Suprapubic skin (tissue), 4 donors: ENCODE measurements at regions not wholly inside any gene's neighbourhood (a gene's known extent, or its start where the extent isn't known, plus 50 kb on each side); places are given as distances from the start of the nearest gene placed in this dataset.

ENCODE experiments used
- EP300 ChIP-seq: sonication (generic); formaldehyde crosslinking; IDR thresholded peaks from one replicate; pipeline ENCODE4 v1.6.1; 2017; ENCODE audit warnings: antibody characterized with exemption
- POLR2A ChIP-seq, 2 donors: fragments of 450-650 bp; IDR thresholded peaks; one replicate each; pipeline ENCODE4 v1.6.1; 2017; ENCODE audit warnings: antibody characterized with exemption in 2 of 2, mild to moderate bottlenecking in 2 of 2, moderate library complexity in 2 of 2
- POLR2AphosphoS5 ChIP-seq, 3 donors: sonication (generic); formaldehyde crosslinking; IDR thresholded peaks; one replicate each; pipeline ENCODE4 v1.6.1; 2017; ENCODE audit warnings: antibody characterized with exemption in 3 of 3
- TF ChIP-seq, protein P1 (sequence below), 2 donors: fragments of 200-600 bp in 1 of 2; fragments of 450-650 bp in 1 of 2; sonication (generic) in 1 of 2; IDR thresholded peaks; one replicate each; pipeline ENCODE4 v1.5.1; 2016 to 2019; ENCODE audit warnings: antibody characterized with exemption in 2 of 2, mild to moderate bottlenecking in 1 of 2, moderate library complexity in 1 of 2

DNA sequence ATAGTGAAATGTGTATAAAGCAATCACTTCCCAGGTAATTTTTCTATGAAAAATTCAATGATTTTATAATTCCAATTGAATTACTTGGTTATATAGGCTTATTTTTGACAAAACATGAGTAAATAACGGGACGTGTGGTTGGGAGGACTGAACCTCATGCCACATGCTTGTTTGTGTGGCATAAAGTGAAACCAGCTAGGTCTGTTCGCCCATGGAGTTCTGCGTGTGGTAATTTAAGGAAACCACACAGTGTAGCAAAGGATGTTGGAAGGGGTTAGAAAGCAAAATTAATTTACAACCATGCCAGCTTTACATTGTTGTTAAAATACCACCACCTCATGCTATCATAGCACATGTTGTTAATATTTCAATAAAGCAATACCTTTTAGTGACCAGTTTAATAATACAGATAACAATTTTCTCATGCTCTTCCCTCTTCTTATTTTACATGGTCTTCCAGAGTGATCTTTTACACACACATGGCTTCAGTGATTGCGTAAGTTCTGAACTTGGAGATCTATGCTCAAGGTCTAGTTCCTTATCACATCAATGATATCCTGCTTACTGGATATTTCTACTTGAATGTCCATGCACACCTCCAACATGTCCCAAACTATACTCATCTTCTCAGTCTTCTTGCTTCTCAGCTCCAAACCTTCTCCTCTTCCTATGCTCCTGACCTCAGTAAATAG lies 156.4 kb upstream of the ITGA4 start:
- TF ChIP-seq, protein P1, sequence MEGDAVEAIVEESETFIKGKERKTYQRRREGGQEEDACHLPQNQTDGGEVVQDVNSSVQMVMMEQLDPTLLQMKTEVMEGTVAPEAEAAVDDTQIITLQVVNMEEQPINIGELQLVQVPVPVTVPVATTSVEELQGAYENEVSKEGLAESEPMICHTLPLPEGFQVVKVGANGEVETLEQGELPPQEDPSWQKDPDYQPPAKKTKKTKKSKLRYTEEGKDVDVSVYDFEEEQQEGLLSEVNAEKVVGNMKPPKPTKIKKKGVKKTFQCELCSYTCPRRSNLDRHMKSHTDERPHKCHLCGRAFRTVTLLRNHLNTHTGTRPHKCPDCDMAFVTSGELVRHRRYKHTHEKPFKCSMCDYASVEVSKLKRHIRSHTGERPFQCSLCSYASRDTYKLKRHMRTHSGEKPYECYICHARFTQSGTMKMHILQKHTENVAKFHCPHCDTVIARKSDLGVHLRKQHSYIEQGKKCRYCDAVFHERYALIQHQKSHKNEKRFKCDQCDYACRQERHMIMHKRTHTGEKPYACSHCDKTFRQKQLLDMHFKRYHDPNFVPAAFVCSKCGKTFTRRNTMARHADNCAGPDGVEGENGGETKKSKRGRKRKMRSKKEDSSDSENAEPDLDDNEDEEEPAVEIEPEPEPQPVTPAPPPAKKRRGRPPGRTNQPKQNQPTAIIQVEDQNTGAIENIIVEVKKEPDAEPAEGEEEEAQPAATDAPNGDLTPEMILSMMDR (IDR thresholded peaks at IDR 0.05), result no peak
- TF ChIP-seq POLR2A (IDR thresholded peaks at IDR 0.05), result no peak
- TF ChIP-seq POLR2AphosphoS5 (IDR thresholded peaks at IDR 0.05), result no peak
- TF ChIP-seq EP300, result no peak
